ENCODE measurements at regions not wholly inside any gene's neighbourhood (a gene's known extent, or its start where the extent isn't known, plus 50 kb on each side); places are given as distances from the start of the nearest gene placed in this dataset.

GRCh38 chr20:24086121-24086520 lies 97.5 kb upstream of the GGTLC1 start:
- TF ChIP-seq POLR2AphosphoS2 (IDR thresholded peaks at IDR 0.05; ENCODE audit: low read length) = no peak
- TF ChIP-seq TARDBP (IDR thresholded peaks at IDR 0.05) = no peak
- TF ChIP-seq DLX4 (CRISPR knock-in tag; IDR thresholded peaks at IDR 0.05) = no peak
- TF ChIP-seq POLR2AphosphoS5 (IDR thresholded peaks at IDR 0.05; ENCODE audit: control insufficient read depth, insufficient read depth, low read depth, low read length) = no peak
- no peak for TF ChIP-seq U2AF2 (optimal IDR thresholded peaks at IDR 0.05; ENCODE audit: low read depth, low read length)

All from K562 (cell line).